ENCODE measurements at regions not wholly inside any gene's neighbourhood (a gene's known extent, or its start where the extent isn't known, plus 50 kb on each side); places are given as distances from the start of the nearest gene placed in this dataset.

DNA sequence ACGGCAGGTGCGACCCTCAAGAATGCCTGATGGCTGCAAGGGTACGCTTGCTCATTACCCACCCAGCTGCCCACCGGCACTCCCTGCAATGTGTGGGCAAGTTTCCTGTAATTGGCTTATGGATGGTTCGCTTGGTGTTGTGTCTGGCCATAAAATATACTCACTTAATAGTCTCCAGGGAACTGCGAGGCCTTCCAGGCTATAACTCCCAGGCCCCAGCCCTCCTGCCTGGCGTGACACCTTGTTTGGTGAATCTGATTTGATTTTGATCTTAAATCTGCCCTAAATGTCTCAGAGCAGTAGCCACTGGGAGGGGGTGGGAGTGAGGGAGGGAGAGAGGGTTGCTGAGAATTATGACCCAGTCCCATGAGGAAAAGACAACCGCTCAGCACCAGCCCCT, 572.2 kb downstream of the BUD13 start:
- peaks cover 11% of the 10 kb centered on the region for H3K27me3 Mint-ChIP-seq (ENCODE audit: insufficient read depth, low read depth)
- no peak overlapping the region for H3K4me3 ChIP-seq
- H3K27me3 ChIP-seq: no peaks in the 10 kb centered on the region
- no peaks in the 10 kb centered on the region for H3K79me2 ChIP-seq (ENCODE audit: low read depth)
- H3K27ac ChIP-seq: no peak overlapping the region
- DNase-seq (ENCODE audit: low spot score): no peak
- no peak overlapping the region for H3K9ac ChIP-seq
- no peaks in the 10 kb centered on the region for H3K36me3 ChIP-seq
- no peaks in the 10 kb centered on the region for H3F3A ChIP-seq (ENCODE audit: low read depth)
- no peak overlapping the region for H3K4me3 Mint-ChIP-seq
- H2AFZ ChIP-seq (replicated peaks): no peak overlapping the region
- H3K4me1 Mint-ChIP-seq: peaks cover 52% of the 10 kb centered on the region
- no peaks in the 10 kb centered on the region for H3K36me3 Mint-ChIP-seq
- no peak overlapping the region for H3K27ac Mint-ChIP-seq
- no peak for TF ChIP-seq EZH2phosphoT487 (IDR thresholded peaks at IDR 0.05)
- no peak for TF ChIP-seq EZH2 (IDR thresholded peaks at IDR 0.05)
- TF ChIP-seq, protein P1, sequence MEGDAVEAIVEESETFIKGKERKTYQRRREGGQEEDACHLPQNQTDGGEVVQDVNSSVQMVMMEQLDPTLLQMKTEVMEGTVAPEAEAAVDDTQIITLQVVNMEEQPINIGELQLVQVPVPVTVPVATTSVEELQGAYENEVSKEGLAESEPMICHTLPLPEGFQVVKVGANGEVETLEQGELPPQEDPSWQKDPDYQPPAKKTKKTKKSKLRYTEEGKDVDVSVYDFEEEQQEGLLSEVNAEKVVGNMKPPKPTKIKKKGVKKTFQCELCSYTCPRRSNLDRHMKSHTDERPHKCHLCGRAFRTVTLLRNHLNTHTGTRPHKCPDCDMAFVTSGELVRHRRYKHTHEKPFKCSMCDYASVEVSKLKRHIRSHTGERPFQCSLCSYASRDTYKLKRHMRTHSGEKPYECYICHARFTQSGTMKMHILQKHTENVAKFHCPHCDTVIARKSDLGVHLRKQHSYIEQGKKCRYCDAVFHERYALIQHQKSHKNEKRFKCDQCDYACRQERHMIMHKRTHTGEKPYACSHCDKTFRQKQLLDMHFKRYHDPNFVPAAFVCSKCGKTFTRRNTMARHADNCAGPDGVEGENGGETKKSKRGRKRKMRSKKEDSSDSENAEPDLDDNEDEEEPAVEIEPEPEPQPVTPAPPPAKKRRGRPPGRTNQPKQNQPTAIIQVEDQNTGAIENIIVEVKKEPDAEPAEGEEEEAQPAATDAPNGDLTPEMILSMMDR (IDR thresholded peaks at IDR 0.05): no peak
- no peaks in the 10 kb centered on the region for H3K4me1 ChIP-seq
- H3K9me3 ChIP-seq (ENCODE audit: low read depth): no peaks in the 10 kb centered on the region
- H3K4me2 ChIP-seq: no peak overlapping the region
- H4K20me1 ChIP-seq (ENCODE audit: low read depth): no peaks in the 10 kb centered on the region
- no peaks in the 10 kb centered on the region for H3K9me3 Mint-ChIP-seq

DNA sequence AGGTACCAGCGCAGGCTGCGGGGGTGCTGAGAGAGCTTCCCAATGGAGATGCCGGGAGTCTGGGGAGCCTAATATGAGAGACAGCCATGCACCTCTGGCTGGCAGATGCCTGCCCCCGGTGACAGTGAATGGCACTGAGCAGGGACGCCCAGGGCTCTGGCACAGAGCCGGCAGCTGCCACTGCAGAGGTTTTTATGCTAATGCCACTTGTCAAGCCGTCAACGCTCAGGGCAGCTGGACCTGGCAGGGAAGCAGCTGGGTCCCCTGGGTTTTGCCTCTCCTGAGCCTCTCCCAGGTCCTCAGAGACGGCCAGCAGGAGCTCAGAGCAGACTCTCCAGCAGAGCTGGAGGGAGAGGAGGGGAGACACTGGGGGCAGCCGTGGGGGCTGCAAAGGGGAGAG, 573.6 kb downstream of the BUD13 start:
- H3K27ac ChIP-seq: no peak overlapping the region
- H3K36me3 ChIP-seq: no peaks in the 10 kb centered on the region
- H3K27me3 ChIP-seq: no peaks in the 10 kb centered on the region
- no peaks in the 10 kb centered on the region for H3K9me3 ChIP-seq (ENCODE audit: low read depth)
- Mint-ChIP-seq H3K27ac (peak overlapping the region; percentile 17), H3K36me3 (no peaks in the 10 kb centered on the region), H3K4me3 (no peak overlapping the region), H3K9me3 (no peaks in the 10 kb centered on the region), H3K4me1 (peaks cover 54% of the 10 kb centered on the region), H3K27me3 (ENCODE audit: insufficient read depth, low read depth) (peaks cover 11% of the 10 kb centered on the region)
- H3F3A ChIP-seq (ENCODE audit: low read depth): no peaks in the 10 kb centered on the region
- no peak overlapping the region for H3K4me2 ChIP-seq
- peaks cover 2% of the 10 kb centered on the region for H3K4me1 ChIP-seq
- H3K9ac ChIP-seq: no peak overlapping the region
- H3K79me2 ChIP-seq (ENCODE audit: low read depth): no peaks in the 10 kb centered on the region
- H4K20me1 ChIP-seq (ENCODE audit: low read depth): no peaks in the 10 kb centered on the region
- TF ChIP-seq, protein P1 (IDR thresholded peaks at IDR 0.05): no peak
- no peak for TF ChIP-seq EZH2 (IDR thresholded peaks at IDR 0.05)
- no peak for TF ChIP-seq EZH2phosphoT487 (IDR thresholded peaks at IDR 0.05)
- no peak overlapping the region for H3K4me3 ChIP-seq
- no peak for DNase-seq (ENCODE audit: low spot score)
- H2AFZ ChIP-seq (replicated peaks): no peak overlapping the region

DNA sequence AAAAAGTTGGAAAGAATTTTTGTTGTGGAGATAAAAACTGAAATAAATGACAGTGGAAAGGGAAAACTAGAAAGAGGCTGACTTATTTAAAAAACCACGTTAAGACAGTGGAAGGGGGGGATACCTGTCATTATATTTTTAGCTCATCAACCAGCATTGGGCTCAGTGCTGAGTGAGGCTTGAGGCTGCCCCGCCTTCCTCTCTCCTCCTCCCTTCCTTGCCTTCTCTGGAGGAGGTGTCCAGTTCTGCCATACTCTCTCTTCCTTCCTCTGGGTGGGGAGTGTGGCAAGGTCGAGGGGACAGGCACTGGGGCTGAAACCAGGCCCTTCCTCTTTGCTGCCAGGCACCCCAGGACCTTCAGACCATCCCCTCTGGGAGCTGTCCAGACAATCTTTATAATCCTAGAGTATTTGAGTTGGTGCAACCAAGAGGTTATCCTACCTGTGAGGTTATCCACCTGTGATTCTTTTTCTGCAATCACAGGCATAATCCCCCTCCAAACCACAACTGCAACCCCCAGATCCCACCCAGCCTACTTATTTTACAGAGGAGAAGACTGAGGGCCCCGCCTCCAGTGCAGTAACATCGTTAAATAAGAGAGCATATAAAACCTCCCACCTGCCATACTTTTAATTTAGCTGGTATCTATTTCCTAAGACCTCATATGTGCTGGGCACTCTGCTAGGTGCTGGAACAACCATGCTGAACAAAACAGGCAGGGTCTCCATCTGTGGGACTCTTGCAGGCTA, 578.5 kb downstream of the BUD13 start:
- no peaks in the 10 kb centered on the region for H3K27me3 ChIP-seq
- Mint-ChIP-seq H3K27me3 (ENCODE audit: insufficient read depth, low read depth) (peaks cover 6% of the 10 kb centered on the region), H3K4me1 (peaks cover 60% of the 10 kb centered on the region), H3K36me3 (no peaks in the 10 kb centered on the region), H3K4me3 (peak overlapping the region; percentile 83), H3K27ac (peak overlapping the region; percentile 94), H3K9me3 (no peaks in the 10 kb centered on the region)
- H3F3A ChIP-seq (ENCODE audit: low read depth): peaks cover 5% of the 10 kb centered on the region
- no peak overlapping the region for H3K9ac ChIP-seq
- no peaks in the 10 kb centered on the region for H4K20me1 ChIP-seq (ENCODE audit: low read depth)
- H3K9me3 ChIP-seq (ENCODE audit: low read depth): no peaks in the 10 kb centered on the region
- H3K79me2 ChIP-seq (ENCODE audit: low read depth): no peaks in the 10 kb centered on the region
- H3K4me3 ChIP-seq: peak overlapping the region; percentile 46
- H3K4me1 ChIP-seq: peaks cover 30% of the 10 kb centered on the region
- TF ChIP-seq, protein P1 (IDR thresholded peaks at IDR 0.05): no peak
- no peak for TF ChIP-seq EZH2 (IDR thresholded peaks at IDR 0.05)
- no peak for TF ChIP-seq EZH2phosphoT487 (IDR thresholded peaks at IDR 0.05)
- peak overlapping the region; percentile 84 for H3K4me2 ChIP-seq
- H3K36me3 ChIP-seq: no peaks in the 10 kb centered on the region
- peak overlapping the region; percentile 71 for H2AFZ ChIP-seq (replicated peaks)
- no peak for DNase-seq (ENCODE audit: low spot score)
- no peak overlapping the region for H3K27ac ChIP-seq
